ENCODE measurements at regions not wholly inside any gene's neighbourhood (a gene's known extent, or its start where the extent isn't known, plus 50 kb on each side); places are given as distances from the start of the nearest gene placed in this dataset.
A peak's percentile ranks its signal among the peaks of the same experiment; 100 is the strongest.

- H3K4me2 ChIP-seq (ENCODE audit: low read length), result peak overlapping the region; percentile 74
- no peaks in the 10 kb centered on the region for H3K9me2 ChIP-seq (ENCODE audit: insufficient read depth)
- TF ChIP-seq TCF7L2 (IDR thresholded peaks at IDR 0.05; ENCODE audit: borderline replicate concordance, extremely low read depth, insufficient read depth, insufficient read length) (no peak), ELF1 (IDR thresholded peaks at IDR 0.05; ENCODE audit: borderline replicate concordance, low read depth) (no peak), SRF (IDR thresholded peaks at IDR 0.05; ENCODE audit: low read depth) (no peak), EGR1 (IDR thresholded peaks at IDR 0.05; ENCODE audit: low read depth) (no peak), EZH2 (IDR thresholded peaks at IDR 0.05) (no peak), JUND (IDR thresholded peaks at IDR 0.05) (no peak), SIN3A (IDR thresholded peaks at IDR 0.05; ENCODE audit: low read depth) (no peak), EZH2phosphoT487 (IDR thresholded peaks at IDR 0.05; ENCODE audit: borderline replicate concordance) (no peak), ATF3 (IDR thresholded peaks at IDR 0.05) (no peak), CBX3 (IDR thresholded peaks at IDR 0.05; ENCODE audit: low read depth) (no peak), POLR2A (IDR thresholded peaks at IDR 0.05; ENCODE audit: borderline replicate concordance, extremely low read depth, insufficient read depth, insufficient read length) (no peak), ZNF274 (IDR thresholded peaks at IDR 0.05; ENCODE audit: low read depth, low read length) (no peak), YY1 (IDR thresholded peaks at IDR 0.05; ENCODE audit: extremely low read depth, insufficient replicate concordance, low read depth, low read length) (no peak)
- TF ChIP-seq, protein P1, sequence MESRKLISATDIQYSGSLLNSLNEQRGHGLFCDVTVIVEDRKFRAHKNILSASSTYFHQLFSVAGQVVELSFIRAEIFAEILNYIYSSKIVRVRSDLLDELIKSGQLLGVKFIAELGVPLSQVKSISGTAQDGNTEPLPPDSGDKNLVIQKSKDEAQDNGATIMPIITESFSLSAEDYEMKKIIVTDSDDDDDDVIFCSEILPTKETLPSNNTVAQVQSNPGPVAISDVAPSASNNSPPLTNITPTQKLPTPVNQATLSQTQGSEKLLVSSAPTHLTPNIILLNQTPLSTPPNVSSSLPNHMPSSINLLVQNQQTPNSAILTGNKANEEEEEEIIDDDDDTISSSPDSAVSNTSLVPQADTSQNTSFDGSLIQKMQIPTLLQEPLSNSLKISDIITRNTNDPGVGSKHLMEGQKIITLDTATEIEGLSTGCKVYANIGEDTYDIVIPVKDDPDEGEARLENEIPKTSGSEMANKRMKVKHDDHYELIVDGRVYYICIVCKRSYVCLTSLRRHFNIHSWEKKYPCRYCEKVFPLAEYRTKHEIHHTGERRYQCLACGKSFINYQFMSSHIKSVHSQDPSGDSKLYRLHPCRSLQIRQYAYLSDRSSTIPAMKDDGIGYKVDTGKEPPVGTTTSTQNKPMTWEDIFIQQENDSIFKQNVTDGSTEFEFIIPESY (IDR thresholded peaks at IDR 0.05; ENCODE audit: extremely low read depth, insufficient replicate concordance, low read length), result no peak
- TF ChIP-seq, protein P2, sequence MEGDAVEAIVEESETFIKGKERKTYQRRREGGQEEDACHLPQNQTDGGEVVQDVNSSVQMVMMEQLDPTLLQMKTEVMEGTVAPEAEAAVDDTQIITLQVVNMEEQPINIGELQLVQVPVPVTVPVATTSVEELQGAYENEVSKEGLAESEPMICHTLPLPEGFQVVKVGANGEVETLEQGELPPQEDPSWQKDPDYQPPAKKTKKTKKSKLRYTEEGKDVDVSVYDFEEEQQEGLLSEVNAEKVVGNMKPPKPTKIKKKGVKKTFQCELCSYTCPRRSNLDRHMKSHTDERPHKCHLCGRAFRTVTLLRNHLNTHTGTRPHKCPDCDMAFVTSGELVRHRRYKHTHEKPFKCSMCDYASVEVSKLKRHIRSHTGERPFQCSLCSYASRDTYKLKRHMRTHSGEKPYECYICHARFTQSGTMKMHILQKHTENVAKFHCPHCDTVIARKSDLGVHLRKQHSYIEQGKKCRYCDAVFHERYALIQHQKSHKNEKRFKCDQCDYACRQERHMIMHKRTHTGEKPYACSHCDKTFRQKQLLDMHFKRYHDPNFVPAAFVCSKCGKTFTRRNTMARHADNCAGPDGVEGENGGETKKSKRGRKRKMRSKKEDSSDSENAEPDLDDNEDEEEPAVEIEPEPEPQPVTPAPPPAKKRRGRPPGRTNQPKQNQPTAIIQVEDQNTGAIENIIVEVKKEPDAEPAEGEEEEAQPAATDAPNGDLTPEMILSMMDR (IDR thresholded peaks at IDR 0.05 in 2 of 3, conservative IDR thresholded peaks at IDR 0.05 in 1 of 3; ENCODE audit: borderline replicate concordance in 1 of 3, insufficient read depth in 1 of 3, low read depth in 2 of 3, low read length in 2 of 3), result no peak
- H3K27me3 ChIP-seq (ENCODE audit: insufficient read depth, low read length), result no peaks in the 10 kb centered on the region
- POLR2A ChIA-PET, result interaction anchor here (1.0 kb wide), 1 partner anchor 122 kb away, joined by 3 read pairs; the partner anchor contains the start of gene ALDH1A3
- H3K9ac ChIP-seq (ENCODE audit: low read length), result peak overlapping the region; percentile 22; the same call in 1 of the 2 replicates
- peaks cover 29 to 53% of the 10 kb centered on the region in 2 experiments for H3K4me1 ChIP-seq (ENCODE audit: control insufficient read depth in 1 of 2, insufficient read depth in 2 of 2, low read length in 2 of 2)
- no peaks in the 10 kb centered on the region for H4K20me1 ChIP-seq (ENCODE audit: insufficient read depth)
- H3K27ac ChIP-seq (ENCODE audit: low read depth, low read length), result no peak overlapping the region
- ATAC-seq, result no peak
- no peaks in the 10 kb centered on the region for H3K9me3 ChIP-seq (ENCODE audit: control insufficient read depth in 1 of 2, insufficient read depth in 1 of 2, low read depth in 1 of 2, low read length in 2 of 2)
- H3K4me3 ChIP-seq (replicated peaks in 1 of 2; ENCODE audit: low read depth in 1 of 2, low read length in 2 of 2), result no peak overlapping the region
- RAD21 ChIA-PET (ENCODE audit: low non-redundant PET in 1 of 2, low total read pairs in 2 of 2, uncharacterized antibody in 2 of 2, unreplicated experiment in 2 of 2), result no interaction called here
- intact Hi-C loops (cut with micrococcal nuclease), result loop anchor here (10.0 kb wide), 1 partner anchor 247 kb away; no protein-coding TSS in a partner anchor
- H3K36me3 ChIP-seq (ENCODE audit: control insufficient read depth in 1 of 2, insufficient read depth in 2 of 2, low read length in 2 of 2), result no peaks in the 10 kb centered on the region
- CTCF ChIA-PET, result no interaction called here
- H3K79me2 ChIP-seq (ENCODE audit: insufficient read depth, low read length), result no peaks in the 10 kb centered on the region
- no peak for DNase-seq (ENCODE audit: low read depth, low spot score)
- BruUV-seq (replicated peaks), result no TSS peak
- H2AFZ ChIP-seq (ENCODE audit: low read depth, low read length, poor library complexity, severe bottlenecking), result peak overlapping the region; percentile 72
These were observed 122.0 kb upstream of the ALDH1A3 start for GRCh38 chr15:100757661-100758060.
